Transverse colon (tissue), 4 donors: ENCODE measurements at regions not wholly inside any gene's neighbourhood (a gene's known extent, or its start where the extent isn't known, plus 50 kb on each side); places are given as distances from the start of the nearest gene placed in this dataset.

Experiments used
- EP300 ChIP-seq: sonication (generic); formaldehyde crosslinking; IDR thresholded peaks from one replicate; pipeline ENCODE4 v1.6.1; 2017; ENCODE audit warnings: antibody characterized with exemption, low read depth
- POLR2A ChIP-seq: fragments of 450-650 bp; IDR thresholded peaks from one replicate; pipeline ENCODE4 v1.6.1; 2016; ENCODE audit warnings: antibody characterized with exemption, mild to moderate bottlenecking, moderate library complexity
- POLR2AphosphoS5 ChIP-seq, 3 donors: sonication (generic); formaldehyde crosslinking; IDR thresholded peaks; one replicate each; pipeline ENCODE4 v1.6.1; 2016; ENCODE audit warnings: antibody characterized with exemption in 3 of 3
- TF ChIP-seq, protein P1 (sequence below), 5 experiments: fragments of 200-600 bp in 3 of 5; fragments of 450-650 bp in 2 of 5; sonication (generic) in 3 of 5; IDR thresholded peaks; 1 replicate in 2 of 5; 2 replicates in 3 of 5; pipeline ENCODE4 v1.5.1; 2016 to 2017; ENCODE audit warnings: antibody characterized with exemption in 5 of 5, inconsistent platforms in 3 of 5, mild to moderate bottlenecking in 2 of 5, moderate library complexity in 1 of 5

DNA sequence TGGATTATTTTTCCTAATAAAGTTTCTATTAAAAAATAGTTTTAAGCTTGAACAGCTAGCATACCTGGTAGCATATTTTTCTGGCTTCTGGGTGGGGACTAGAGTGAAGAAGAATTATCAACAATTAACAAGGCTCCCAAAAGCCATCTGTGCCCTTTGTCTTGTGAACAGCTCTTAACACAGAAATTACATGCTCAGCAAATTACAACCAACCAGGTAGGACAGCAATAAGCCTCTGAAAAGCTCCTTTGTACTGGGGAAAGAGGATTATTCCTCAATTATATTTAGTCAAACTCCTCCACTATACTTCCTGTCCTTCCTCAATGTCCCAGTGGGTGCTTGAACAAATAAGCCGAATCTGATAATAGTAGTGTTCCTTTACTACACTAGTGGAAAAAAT, 162.8 kb downstream of the RAB38 start:
- TF ChIP-seq, protein P1, sequence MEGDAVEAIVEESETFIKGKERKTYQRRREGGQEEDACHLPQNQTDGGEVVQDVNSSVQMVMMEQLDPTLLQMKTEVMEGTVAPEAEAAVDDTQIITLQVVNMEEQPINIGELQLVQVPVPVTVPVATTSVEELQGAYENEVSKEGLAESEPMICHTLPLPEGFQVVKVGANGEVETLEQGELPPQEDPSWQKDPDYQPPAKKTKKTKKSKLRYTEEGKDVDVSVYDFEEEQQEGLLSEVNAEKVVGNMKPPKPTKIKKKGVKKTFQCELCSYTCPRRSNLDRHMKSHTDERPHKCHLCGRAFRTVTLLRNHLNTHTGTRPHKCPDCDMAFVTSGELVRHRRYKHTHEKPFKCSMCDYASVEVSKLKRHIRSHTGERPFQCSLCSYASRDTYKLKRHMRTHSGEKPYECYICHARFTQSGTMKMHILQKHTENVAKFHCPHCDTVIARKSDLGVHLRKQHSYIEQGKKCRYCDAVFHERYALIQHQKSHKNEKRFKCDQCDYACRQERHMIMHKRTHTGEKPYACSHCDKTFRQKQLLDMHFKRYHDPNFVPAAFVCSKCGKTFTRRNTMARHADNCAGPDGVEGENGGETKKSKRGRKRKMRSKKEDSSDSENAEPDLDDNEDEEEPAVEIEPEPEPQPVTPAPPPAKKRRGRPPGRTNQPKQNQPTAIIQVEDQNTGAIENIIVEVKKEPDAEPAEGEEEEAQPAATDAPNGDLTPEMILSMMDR (IDR thresholded peaks at IDR 0.05), result no peak
- no peak for TF ChIP-seq POLR2AphosphoS5 (IDR thresholded peaks at IDR 0.05)
- no peak for TF ChIP-seq POLR2A
- no peak for TF ChIP-seq EP300
